GM13976 (cell line): ENCODE measurements at regions not wholly inside any gene's neighbourhood (a gene's known extent, or its start where the extent isn't known, plus 50 kb on each side); places are given as distances from the start of the nearest gene placed in this dataset.

Experiments
- DNase-seq: peaks from one replicate; pipeline ENCODE4 v3.0.0; 2012; ENCODE audit warnings: low spot score
- CTCF ChIP-seq: IDR thresholded peaks from 2 replicates; pipeline ENCODE4 v1.5.1; 2012; ENCODE audit warnings: borderline replicate concordance, mild to moderate bottlenecking; ENCODE audit not compliant: insufficient read depth; ENCODE audit errors: extremely low read depth, missing control alignments, control extremely low read depth
- in situ Hi-C: fragments of 300-500 bp; cut with MboI; formaldehyde crosslinking; loops from one replicate; pipeline ENCODE4 v1.12.0; 2022; ENCODE audit warnings: low sequenced_read_pairs, mixed read lengths, inconsistent platforms; ENCODE audit not compliant: unreplicated experiment

- TF ChIP-seq CTCF: no peak
- no peak for DNase-seq
Observed at GRCh38 chr17:79508291-79508716, 102.5 kb downstream of the RBFOX3 start.

GRCh38 chr17:79506955-79507354 is 103.9 kb downstream of the RBFOX3 start:
- DNase-seq: no peak
- no peak for TF ChIP-seq CTCF
- in situ Hi-C loops: no loop called here

More at GRCh38 chr17:79508291-79508716, 102.5 kb downstream of the RBFOX3 start:
- in situ Hi-C loops: no loop called here

- in situ Hi-C loops: no loop called here
- TF ChIP-seq CTCF: no peak
- no peak for DNase-seq
Observed at GRCh38 chr17:79506150-79506870, 104.5 kb downstream of the RBFOX3 start.

- no peak for TF ChIP-seq CTCF
- no peak for DNase-seq
- in situ Hi-C loops: no loop called here
Observed at GRCh38 chr17:79505199-79505598, 105.7 kb downstream of the RBFOX3 start.

GRCh38 chr17:79504181-79504605 is 106.7 kb downstream of the RBFOX3 start:
- DNase-seq: no peak
- in situ Hi-C loops: no loop called here
- TF ChIP-seq CTCF: no peak

GRCh38 chr17:79503126-79503839 is 107.6 kb downstream of the RBFOX3 start:
- DNase-seq: no peak
- TF ChIP-seq CTCF: no peak
- in situ Hi-C loops: no loop called here

GRCh38 chr17:79501910-79502309 is 108.9 kb downstream of the RBFOX3 start:
- no peak for TF ChIP-seq CTCF
- in situ Hi-C loops: no loop called here
- DNase-seq: no peak
